ENCODE measurements at regions not wholly inside any gene's neighbourhood (a gene's known extent, or its start where the extent isn't known, plus 50 kb on each side); places are given as distances from the start of the nearest gene placed in this dataset.
"Not testable (repeated sequence)": the region's sequence is repeated elsewhere in the genome, so short reads cannot be mapped to it uniquely, and the experiment has no call there.

- H3K9me3 ChIP-seq (ENCODE audit: insufficient read depth, low read length): no peaks in the 10 kb centered on the region
- H3K4me3 ChIP-seq (ENCODE audit: insufficient read length, low read depth): no peak overlapping the region
- no peaks in the 10 kb centered on the region for H3K4me1 ChIP-seq (ENCODE audit: insufficient read depth, insufficient read length)
- H3K27me3 ChIP-seq (ENCODE audit: insufficient read depth, insufficient read length): no peaks in the 10 kb centered on the region
- no peak for DNase-seq (ENCODE audit: low read depth, low spot score)
- H3K9ac ChIP-seq (ENCODE audit: insufficient read length, low read depth): no peak overlapping the region
- TF ChIP-seq YY1 (IDR thresholded peaks at IDR 0.05; ENCODE audit: insufficient read depth, insufficient read length) (no peak), SUZ12 (IDR thresholded peaks at IDR 0.05; ENCODE audit: extremely low read depth, insufficient read depth, insufficient read length) (no peak), ZNF274 (IDR thresholded peaks at IDR 0.05; ENCODE audit: low read depth, low read length) (no peak)
- H3K36me3 ChIP-seq (ENCODE audit: insufficient read depth, insufficient read length, low read length): no peaks in the 10 kb centered on the region
Observed at GRCh38 chr15:95687061-95687460, 643.4 kb upstream of the NR2F2 start.

- Histone ChIP-seq H3K4me1 (ENCODE audit: insufficient read depth, insufficient read length) (no peaks in the 10 kb centered on the region), H3K9ac (ENCODE audit: insufficient read length, low read depth) (no peak overlapping the region), H3K4me3 (ENCODE audit: insufficient read length, low read depth) (no peak overlapping the region), H3K27me3 (ENCODE audit: insufficient read depth, insufficient read length) (no peaks in the 10 kb centered on the region), H3K36me3 (ENCODE audit: insufficient read depth, insufficient read length, low read length) (no peaks in the 10 kb centered on the region), H3K9me3 (ENCODE audit: insufficient read depth, low read length) (no peaks in the 10 kb centered on the region)
- DNase-seq (ENCODE audit: low read depth, low spot score): no peak
- TF ChIP-seq SUZ12 (IDR thresholded peaks at IDR 0.05; ENCODE audit: extremely low read depth, insufficient read depth, insufficient read length): no peak
- TF ChIP-seq ZNF274 (IDR thresholded peaks at IDR 0.05; ENCODE audit: low read depth, low read length): no peak
- no peak for TF ChIP-seq YY1 (IDR thresholded peaks at IDR 0.05; ENCODE audit: insufficient read depth, insufficient read length)
Observed at GRCh38 chr15:95687686-95688085, 642.8 kb upstream of the NR2F2 start.

GRCh38 chr15:95690631-95691340 is 639.7 kb upstream of the NR2F2 start:
- DNase-seq (ENCODE audit: low read depth, low spot score): no peak

DNA sequence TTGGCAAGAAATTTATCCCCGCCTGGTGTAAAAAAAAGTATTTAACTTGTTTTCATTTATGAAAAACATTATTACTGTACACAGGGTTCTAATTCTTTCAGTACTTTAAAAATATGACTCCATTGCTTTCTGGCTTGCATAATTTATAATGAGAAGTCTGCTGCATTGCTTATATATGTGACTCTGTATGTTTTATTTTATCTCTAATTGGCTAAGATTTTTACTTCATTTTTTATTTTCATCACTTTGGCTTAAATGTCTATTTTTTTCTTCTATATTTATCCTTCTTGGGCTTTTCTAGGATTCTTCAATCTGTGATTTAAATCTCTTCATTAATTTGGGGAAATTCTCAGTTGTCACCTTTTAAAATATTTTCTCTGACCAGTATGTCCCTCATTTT is 636.6 kb upstream of the NR2F2 start:
- no peaks in the 10 kb centered on the region for H3K27me3 ChIP-seq (ENCODE audit: insufficient read depth, insufficient read length)
- no peaks in the 10 kb centered on the region for H3K36me3 ChIP-seq (ENCODE audit: insufficient read depth, insufficient read length, low read length)
- TF ChIP-seq YY1 (IDR thresholded peaks at IDR 0.05; ENCODE audit: insufficient read depth, insufficient read length) (no peak), SUZ12 (IDR thresholded peaks at IDR 0.05; ENCODE audit: extremely low read depth, insufficient read depth, insufficient read length) (no peak), ZNF274 (IDR thresholded peaks at IDR 0.05; ENCODE audit: low read depth, low read length) (no peak)
- H3K9ac ChIP-seq (ENCODE audit: insufficient read length, low read depth): no peak overlapping the region
- H3K4me1 ChIP-seq (ENCODE audit: insufficient read depth, insufficient read length): no peaks in the 10 kb centered on the region
- H3K4me3 ChIP-seq (ENCODE audit: insufficient read length, low read depth): no peak overlapping the region
- H3K9me3 ChIP-seq (ENCODE audit: insufficient read depth, low read length): peaks cover 12% of the 10 kb centered on the region; the same call in 1 of the 2 replicates
- DNase-seq (ENCODE audit: low read depth, low spot score): no peak

More at GRCh38 chr15:95690631-95691340, 639.7 kb upstream of the NR2F2 start:
- Histone ChIP-seq H3K27me3 (ENCODE audit: insufficient read depth, insufficient read length) (no peaks in the 10 kb centered on the region), H3K4me3 (ENCODE audit: insufficient read length, low read depth) (no peak overlapping the region), H3K4me1 (ENCODE audit: insufficient read depth, insufficient read length) (no peaks in the 10 kb centered on the region), H3K9me3 (ENCODE audit: insufficient read depth, low read length) (peaks cover 12% of the 10 kb centered on the region; the same call in 1 of the 2 replicates), H3K9ac (ENCODE audit: insufficient read length, low read depth) (no peak overlapping the region), H3K36me3 (ENCODE audit: insufficient read depth, insufficient read length, low read length) (no peaks in the 10 kb centered on the region)
- TF ChIP-seq SUZ12 (IDR thresholded peaks at IDR 0.05; ENCODE audit: extremely low read depth, insufficient read depth, insufficient read length): no peak
- TF ChIP-seq YY1 (IDR thresholded peaks at IDR 0.05; ENCODE audit: insufficient read depth, insufficient read length): no peak
- TF ChIP-seq ZNF274 (IDR thresholded peaks at IDR 0.05; ENCODE audit: low read depth, low read length): no peak

- Histone ChIP-seq H3K4me1 (ENCODE audit: insufficient read depth, insufficient read length) (no peaks in the 10 kb centered on the region), H3K9me3 (ENCODE audit: insufficient read depth, low read length) (peaks cover 32% of the 10 kb centered on the region), H3K27me3 (ENCODE audit: insufficient read depth, insufficient read length) (no peaks in the 10 kb centered on the region), H3K36me3 (ENCODE audit: insufficient read depth, insufficient read length, low read length) (no peaks in the 10 kb centered on the region), H3K4me3 (ENCODE audit: insufficient read length, low read depth) (no peak overlapping the region), H3K9ac (ENCODE audit: insufficient read length, low read depth) (no peak overlapping the region)
- TF ChIP-seq SUZ12 (IDR thresholded peaks at IDR 0.05; ENCODE audit: extremely low read depth, insufficient read depth, insufficient read length) (no peak), YY1 (IDR thresholded peaks at IDR 0.05; ENCODE audit: insufficient read depth, insufficient read length) (no peak), ZNF274 (IDR thresholded peaks at IDR 0.05; ENCODE audit: low read depth, low read length) (no peak)
- no peak for DNase-seq (ENCODE audit: low read depth, low spot score)
Observed at GRCh38 chr15:95698230-95698629, 632.3 kb upstream of the NR2F2 start.

GRCh38 chr15:95698951-95699350 is 631.5 kb upstream of the NR2F2 start:
- H3K4me3 ChIP-seq (ENCODE audit: insufficient read length, low read depth): no peak overlapping the region
- H3K36me3 ChIP-seq (ENCODE audit: insufficient read depth, insufficient read length, low read length): no peaks in the 10 kb centered on the region
- H3K4me1 ChIP-seq (ENCODE audit: insufficient read depth, insufficient read length): no peaks in the 10 kb centered on the region
- no peaks in the 10 kb centered on the region for H3K27me3 ChIP-seq (ENCODE audit: insufficient read depth, insufficient read length)
- H3K9ac ChIP-seq (ENCODE audit: insufficient read length, low read depth): no peak overlapping the region
- TF ChIP-seq ZNF274 (IDR thresholded peaks at IDR 0.05; ENCODE audit: low read depth, low read length) (no peak), SUZ12 (IDR thresholded peaks at IDR 0.05; ENCODE audit: extremely low read depth, insufficient read depth, insufficient read length) (no peak), YY1 (IDR thresholded peaks at IDR 0.05; ENCODE audit: insufficient read depth, insufficient read length) (no peak)
- DNase-seq (ENCODE audit: low read depth, low spot score): no peak
- H3K9me3 ChIP-seq (ENCODE audit: insufficient read depth, low read length): peaks cover 30% of the 10 kb centered on the region

DNA sequence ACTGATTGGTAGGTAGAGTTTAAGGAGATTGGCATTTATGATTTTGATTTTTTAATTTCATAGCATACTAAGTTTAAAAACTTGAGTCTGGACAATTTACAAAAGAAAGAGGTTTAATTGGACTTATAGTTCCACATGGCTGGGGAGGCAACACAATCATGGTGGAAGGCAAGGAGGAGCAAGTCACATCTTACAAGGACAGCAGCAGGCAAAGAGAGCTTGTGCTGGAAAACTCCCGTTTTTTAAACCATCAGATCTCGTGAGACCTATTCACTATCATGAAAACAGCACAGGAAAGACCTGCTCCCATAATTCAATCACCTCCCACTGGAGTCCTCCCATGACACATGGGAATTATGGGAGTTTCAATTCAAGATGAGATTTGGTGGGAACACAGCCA is 630.9 kb upstream of the NR2F2 start:
- no peak for TF ChIP-seq ZNF274 (IDR thresholded peaks at IDR 0.05; ENCODE audit: low read depth, low read length)
- no peak for TF ChIP-seq SUZ12 (IDR thresholded peaks at IDR 0.05; ENCODE audit: extremely low read depth, insufficient read depth, insufficient read length)
- peaks cover 24% of the 10 kb centered on the region for H3K9me3 ChIP-seq (ENCODE audit: insufficient read depth, low read length)
- no peak overlapping the region for H3K4me3 ChIP-seq (ENCODE audit: insufficient read length, low read depth)
- H3K4me1 ChIP-seq (ENCODE audit: insufficient read depth, insufficient read length): no peaks in the 10 kb centered on the region
- H3K36me3 ChIP-seq (ENCODE audit: insufficient read depth, insufficient read length, low read length): no peaks in the 10 kb centered on the region
- no peak for DNase-seq (ENCODE audit: low read depth, low spot score)
- H3K27me3 ChIP-seq (ENCODE audit: insufficient read depth, insufficient read length): no peaks in the 10 kb centered on the region
- H3K9ac ChIP-seq (ENCODE audit: insufficient read length, low read depth): no peak overlapping the region

- H3K36me3 ChIP-seq (ENCODE audit: insufficient read depth, insufficient read length, low read length); H3K27me3 ChIP-seq (ENCODE audit: insufficient read depth, insufficient read length); H3K9ac ChIP-seq (ENCODE audit: insufficient read length, low read depth); DNase-seq (ENCODE audit: low read depth, low spot score); H3K4me3 ChIP-seq (ENCODE audit: insufficient read length, low read depth); H3K4me1 ChIP-seq (ENCODE audit: insufficient read depth, insufficient read length): not testable (repeated sequence)
- H3K9me3 ChIP-seq (ENCODE audit: insufficient read depth, low read length): peaks cover 20% of the 10 kb centered on the region; the same call in 1 of the 2 replicates
Observed at GRCh38 chr15:95700692-95701091, 629.8 kb upstream of the NR2F2 start.
